CD14-positive monocyte (primary cell): ENCODE measurements at regions not wholly inside any gene's neighbourhood (a gene's known extent, or its start where the extent isn't known, plus 50 kb on each side); places are given as distances from the start of the nearest gene placed in this dataset.

ENCODE experiments used
- DNase-seq, 3 donors: peaks; one replicate each; pipeline ENCODE4 v3.0.0-alpha.2; 2011 to 2022
- H2AFZ ChIP-seq: 2 replicates; pipeline ENCODE4 v1.6.0; 2012; ENCODE audit warnings: mild to moderate bottlenecking, low read depth, low read length, inconsistent platforms; ENCODE audit not compliant: insufficient read depth, poor library complexity, severe bottlenecking
- H3K27ac ChIP-seq, 2 donors: 1 replicate in 1 of 2; 2 replicates in 1 of 2; pipeline ENCODE4 v1.5.1; 2012 to 2013; ENCODE audit warnings: low read length in 2 of 2, control low read depth in 1 of 2, inconsistent platforms in 1 of 2, low read depth in 1 of 2, mild to moderate bottlenecking in 1 of 2
- H3K27me3 ChIP-seq, 2 donors: one replicate each; pipeline versions ENCODE4 v1.6.0 to v1.6.1; 2011 to 2013; ENCODE audit warnings: low read length in 2 of 2; ENCODE audit not compliant: control insufficient read depth in 2 of 2, insufficient read depth in 2 of 2
- H3K36me3 ChIP-seq, 2 donors: replicated peaks in 1 of 2; 1 replicate in 1 of 2; 2 replicates in 1 of 2; pipeline versions ENCODE4 v1.5.1 to v1.6.1; 2012 to 2013; ENCODE audit warnings: low read length in 2 of 2, control low read depth in 1 of 2, inconsistent platforms in 1 of 2, mild to moderate bottlenecking in 1 of 2; ENCODE audit not compliant: insufficient read depth in 2 of 2, control insufficient read depth in 1 of 2
- H3K4me1 ChIP-seq, 2 donors: 1 replicate in 1 of 2; 2 replicates in 1 of 2; pipeline versions ENCODE4 v1.5.1 to v1.6.1; 2012 to 2013; ENCODE audit warnings: low read length in 2 of 2, control low read depth in 1 of 2, inconsistent platforms in 1 of 2, mild to moderate bottlenecking in 1 of 2, moderate library complexity in 1 of 2; ENCODE audit not compliant: insufficient read depth in 2 of 2, control insufficient read depth in 1 of 2
- H3K4me2 ChIP-seq: replicated peaks from 2 replicates; pipeline ENCODE3; 2012; ENCODE audit warnings: low read length, moderate library complexity, mild to moderate bottlenecking; ENCODE audit not compliant: poor library complexity, severe bottlenecking; ENCODE audit errors: extremely low read depth
- H3K4me3 ChIP-seq, 3 experiments: fragments of 200-600 bp in 1 of 3; sonication (generic) in 1 of 3; replicated peaks in 1 of 3; 1 replicate in 2 of 3; 2 replicates in 1 of 3; pipeline ENCODE4 v1.5.1; 2011 to 2013; ENCODE audit warnings: low read length in 3 of 3, mild to moderate bottlenecking in 3 of 3, control low read depth in 2 of 3, low read depth in 2 of 3, inconsistent platforms in 1 of 3, moderate library complexity in 1 of 3
- H3K79me2 ChIP-seq: 2 replicates; pipeline ENCODE4 v1.6.0; 2012; ENCODE audit warnings: mild to moderate bottlenecking, control low read depth, inconsistent platforms, low read length, moderate library complexity; ENCODE audit not compliant: insufficient read depth
- H3K9ac ChIP-seq: 2 replicates; pipeline ENCODE4 v1.6.0; 2017; ENCODE audit warnings: low read length, mild to moderate bottlenecking; ENCODE audit not compliant: insufficient read depth, poor library complexity, severe bottlenecking
- H3K9me3 ChIP-seq, 2 donors: replicated peaks in 1 of 2; 1 replicate in 1 of 2; 2 replicates in 1 of 2; pipeline versions ENCODE4 v1.5.1 to v1.6.1; 2012 to 2013; ENCODE audit warnings: low read length in 2 of 2, control low read depth in 1 of 2; ENCODE audit not compliant: control insufficient read depth in 1 of 2, insufficient read depth in 1 of 2
- H4K20me1 ChIP-seq: 2 replicates; pipeline ENCODE4 v1.6.0; 2012; ENCODE audit warnings: mild to moderate bottlenecking, low read length, control low read depth, moderate library complexity; ENCODE audit not compliant: insufficient read depth
- H3K27ac Mint-ChIP-seq, 7 donors: one replicate each; pipeline ENCODE4 v1.8.0; 2020; ENCODE audit warnings: mild to moderate bottlenecking in 7 of 7, mixed read lengths in 7 of 7, moderate library complexity in 6 of 7, inconsistent platforms in 2 of 7
- H3K27me3 Mint-ChIP-seq, 3 donors: one replicate each; pipeline ENCODE4 v1.8.0; 2021 to 2022; ENCODE audit warnings: low read depth in 3 of 3, mild to moderate bottlenecking in 3 of 3, mixed read lengths in 3 of 3, moderate library complexity in 3 of 3, inconsistent platforms in 1 of 3
- H3K36me3 Mint-ChIP-seq, 2 donors: one replicate each; pipeline ENCODE4 v1.8.0; 2020; ENCODE audit warnings: mixed read lengths in 2 of 2, inconsistent platforms in 1 of 2, mild to moderate bottlenecking in 1 of 2
- H3K4me1 Mint-ChIP-seq: one replicate; pipeline ENCODE4 v1.8.0; 2020; ENCODE audit warnings: mild to moderate bottlenecking, mixed read lengths
- H3K4me3 Mint-ChIP-seq, 2 donors: one replicate each; pipeline ENCODE4 v1.8.0; 2020; ENCODE audit warnings: mild to moderate bottlenecking in 2 of 2, mixed read lengths in 2 of 2, moderate library complexity in 1 of 2
- H3K9me3 Mint-ChIP-seq, 7 donors: one replicate each; pipeline ENCODE4 v1.8.0; 2020 to 2022; ENCODE audit warnings: mixed read lengths in 7 of 7, mild to moderate bottlenecking in 6 of 7, moderate library complexity in 6 of 7, inconsistent platforms in 2 of 7
- CTCF ChIP-seq: fragments of 200-600 bp; IDR thresholded peaks from one replicate; pipeline ENCODE4 v1.8.0; 2022; ENCODE audit warnings: antibody characterized with exemption, mild to moderate bottlenecking
- WGBS: methylation state at CpG from one replicate; pipeline ENCODE4 v1.1.5; 2013; ENCODE audit warnings: missing lambda C conversion rate; ENCODE audit not compliant: insufficient coverage; 5-methylcytosine and 5-hydroxymethylcytosine counted together
- intact Hi-C, 2 donors: fragments of 100-400 bp; cut with micrococcal nuclease; formaldehyde crosslinking; loops; one replicate each; pipeline versions ENCODE4 v1.15.0 to v1.15.1; 2023

DNA sequence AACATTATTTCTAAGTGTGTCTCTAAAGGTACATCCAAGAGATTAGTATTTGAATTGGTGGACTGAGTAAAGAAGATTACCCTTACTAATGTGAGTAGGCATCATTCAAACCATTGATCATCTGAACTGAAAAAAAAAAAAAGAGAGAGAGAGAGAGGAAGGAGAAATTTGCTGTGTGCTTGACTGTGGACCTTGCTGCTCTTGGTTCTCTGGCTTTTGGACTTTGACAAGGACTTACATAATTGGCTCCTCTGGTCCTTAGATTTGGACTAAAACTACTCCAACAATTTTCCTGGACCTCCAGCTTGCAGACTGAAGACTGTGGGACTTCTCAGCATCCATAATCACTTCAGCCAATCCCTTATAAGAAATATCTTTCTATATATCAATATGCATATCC is 1091.9 kb upstream of the EDIL3 start:
- Mint-ChIP-seq H3K27ac (no peak overlapping the region), H3K9me3 (peaks cover 0 to 4% (median 2%) of the 10 kb centered on the region in 7 donors), H3K36me3 (no peaks in the 10 kb centered on the region), H3K4me1 (no peaks in the 10 kb centered on the region), H3K27me3 (no peaks in the 10 kb centered on the region), H3K4me3 (no peak overlapping the region)
- Histone ChIP-seq H3K4me1 (no peaks in the 10 kb centered on the region), H3K4me3 (no peak overlapping the region), H4K20me1 (no peaks in the 10 kb centered on the region), H2AFZ (no peak overlapping the region), H3K79me2 (no peaks in the 10 kb centered on the region), H3K27ac (no peak overlapping the region), H3K27me3 (no peaks in the 10 kb centered on the region), H3K9ac (no peak overlapping the region), H3K9me3 (peaks cover 0 to 4% of the 10 kb centered on the region in 2 donors), H3K36me3 (no peaks in the 10 kb centered on the region), H3K4me2 (no peak overlapping the region)
- intact Hi-C loops = no loop called here
- DNase-seq = no peak
- no peak for TF ChIP-seq CTCF

DNA sequence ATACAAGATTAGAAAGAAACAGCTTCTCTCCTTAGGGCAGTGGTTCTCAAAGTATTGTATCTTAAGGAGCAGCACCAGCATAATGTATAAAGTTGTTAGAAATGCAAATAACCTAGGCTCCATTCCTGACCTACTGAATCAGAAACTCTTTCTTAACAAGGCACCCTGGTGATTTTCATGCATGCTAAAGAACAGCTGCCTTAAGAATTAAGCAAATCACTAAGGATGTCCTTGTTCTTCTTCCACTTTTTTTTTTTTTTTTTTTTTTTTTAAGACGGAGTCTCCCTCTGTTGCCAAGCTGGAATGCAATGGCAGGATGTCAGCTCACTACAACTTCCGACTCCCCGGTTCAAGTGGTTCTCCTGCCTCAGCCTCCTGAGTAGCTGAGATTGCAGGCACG is 1095.2 kb upstream of the EDIL3 start:
- Histone ChIP-seq H3K36me3 (no peaks in the 10 kb centered on the region), H2AFZ (no peak overlapping the region), H3K27me3 (no peaks in the 10 kb centered on the region), H3K4me3 (no peak overlapping the region), H4K20me1 (no peaks in the 10 kb centered on the region), H3K4me2 (no peak overlapping the region), H3K4me1 (no peaks in the 10 kb centered on the region), H3K27ac (no peak overlapping the region), H3K79me2 (no peaks in the 10 kb centered on the region), H3K9me3 (peaks cover 5 to 9% of the 10 kb centered on the region in 2 donors), H3K9ac (no peak overlapping the region)
- Mint-ChIP-seq H3K27me3 (no peaks in the 10 kb centered on the region), H3K4me1 (no peaks in the 10 kb centered on the region), H3K27ac (no peak overlapping the region), H3K4me3 (no peak overlapping the region), H3K36me3 (no peaks in the 10 kb centered on the region), H3K9me3 (peaks cover 0 to 13% (median 0%) of the 10 kb centered on the region in 7 donors)
- intact Hi-C loops = no loop called here
- DNase-seq = no peak
- no CpG with 5 or more reads among the region's 4 CpGs for WGBS
- TF ChIP-seq CTCF = no peak
